HS-5 (cell line): ENCODE measurements at regions not wholly inside any gene's neighbourhood (a gene's known extent, or its start where the extent isn't known, plus 50 kb on each side); places are given as distances from the start of the nearest gene placed in this dataset.
"Not testable (repeated sequence)": the region's sequence is repeated elsewhere in the genome, so short reads cannot be mapped to it uniquely, and the experiment has no call there.

Experiments
- DNase-seq: peaks from one replicate; pipeline ENCODE4 v3.0.0-alpha.2; 2012; ENCODE audit warnings: low read depth

DNA sequence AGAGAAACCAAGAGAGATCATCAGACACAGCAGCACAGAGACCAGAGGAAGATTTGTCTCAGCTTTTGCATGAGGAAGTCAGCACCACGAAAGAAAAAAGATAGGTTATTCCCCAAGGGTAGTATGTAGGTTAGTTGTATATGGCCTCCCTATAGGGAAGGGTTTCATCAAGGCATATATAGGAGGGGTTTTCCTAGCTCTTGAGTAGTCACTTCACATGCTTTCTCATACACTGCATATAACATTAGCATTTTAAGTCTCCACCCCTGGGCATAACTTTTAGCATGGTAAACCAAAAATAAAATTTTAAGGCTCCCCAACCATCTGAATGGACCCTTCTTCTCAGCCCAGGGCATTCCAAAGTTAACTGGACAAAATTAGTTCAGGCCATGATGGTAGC lies 1571.6 kb upstream of the ACO1 start:
- DNase-seq, result no peak

DNA sequence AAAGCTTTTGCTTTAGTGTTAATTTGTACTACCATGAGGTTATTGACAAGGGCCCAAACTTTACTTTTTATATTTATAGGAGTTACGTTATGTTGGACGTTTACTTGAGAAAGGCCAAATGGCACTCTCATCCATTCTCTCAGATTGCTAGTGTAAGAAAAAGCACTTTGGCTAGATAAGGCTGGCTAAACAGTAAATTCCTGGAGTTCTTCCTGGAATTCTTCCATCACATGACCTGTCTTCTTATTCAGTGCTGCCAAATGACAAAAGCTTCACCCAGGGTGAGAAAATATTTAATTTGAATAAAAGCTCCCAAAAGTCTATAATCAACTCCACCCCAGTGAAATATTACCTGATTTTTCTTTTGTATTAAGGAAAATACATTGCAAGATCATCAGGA lies 1568.9 kb upstream of the ACO1 start:
- no peak for DNase-seq

DNA sequence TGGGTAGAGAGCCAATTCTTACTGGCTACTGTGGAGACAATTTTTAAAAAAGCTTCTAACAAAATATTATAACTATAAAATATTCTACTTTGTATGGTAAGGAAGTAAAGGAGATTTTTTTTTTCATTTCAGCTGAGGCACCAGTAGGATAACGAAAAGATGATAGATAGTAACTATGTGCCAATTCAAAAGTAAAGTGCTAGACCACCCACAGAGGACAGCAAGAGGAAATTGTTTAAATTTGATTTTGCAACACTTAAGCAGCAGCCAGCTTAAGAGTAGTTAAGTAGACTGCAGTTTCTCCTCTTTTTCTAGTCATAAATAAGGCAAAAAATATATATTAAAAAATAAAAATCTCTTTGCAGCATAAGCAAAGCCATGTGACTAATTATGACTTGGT lies 1539.3 kb upstream of the ACO1 start:
- no peak for DNase-seq

DNA sequence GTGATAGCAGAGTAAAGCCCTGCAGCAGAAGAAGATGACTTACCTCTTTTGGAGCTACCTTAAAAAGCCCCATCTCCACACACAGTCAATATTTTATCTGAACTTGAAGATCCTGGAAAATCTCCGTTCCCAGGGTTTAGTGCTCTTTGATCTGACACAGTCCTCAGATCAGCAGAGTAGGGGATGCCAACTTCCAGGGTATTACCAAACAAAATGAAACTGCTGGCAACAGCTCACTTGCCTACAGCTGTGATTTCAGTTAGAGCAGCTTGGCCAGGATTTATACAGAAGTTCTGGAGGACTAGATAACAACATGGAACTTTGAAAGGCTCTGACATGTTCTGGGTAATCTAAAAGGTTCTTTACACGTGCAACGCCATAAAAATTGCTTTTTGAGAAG lies 1537.8 kb upstream of the ACO1 start:
- DNase-seq, result no peak

GRCh38 chr9:30851600-30851999 lies 1532.8 kb upstream of the ACO1 start:
- DNase-seq, result no peak

- DNase-seq, result no peak
Observed at GRCh38 chr9:30900706-30901105, 1483.7 kb upstream of the ACO1 start.

- DNase-seq, result no peak
Observed at GRCh38 chr9:30913331-30913730, 1471.1 kb upstream of the ACO1 start.

- no peak for DNase-seq
Observed at GRCh38 chr9:30915451-30915850, 1469.0 kb upstream of the ACO1 start.

GRCh38 chr9:30925126-30925525 lies 1459.3 kb upstream of the ACO1 start:
- DNase-seq, result no peak

DNA sequence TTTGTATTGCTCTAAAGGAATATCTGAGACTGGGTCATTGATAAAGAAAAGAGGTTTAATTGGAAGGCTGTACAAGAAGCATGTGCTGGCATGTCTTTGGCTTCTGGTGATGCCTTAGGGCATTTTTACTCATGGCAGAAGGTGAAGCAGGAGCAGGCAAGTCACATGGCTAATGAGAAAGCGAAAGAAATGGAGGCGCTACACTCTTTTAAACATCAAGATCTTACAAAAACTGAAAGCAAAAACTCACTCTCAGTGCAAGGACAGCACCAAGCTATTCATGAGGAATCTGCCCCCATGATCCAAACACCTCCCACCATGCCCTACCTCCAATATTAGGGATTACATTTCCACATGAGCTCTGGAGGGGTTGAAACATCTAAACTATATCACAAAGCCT lies 1458.8 kb upstream of the ACO1 start:
- no peak for DNase-seq

DNA sequence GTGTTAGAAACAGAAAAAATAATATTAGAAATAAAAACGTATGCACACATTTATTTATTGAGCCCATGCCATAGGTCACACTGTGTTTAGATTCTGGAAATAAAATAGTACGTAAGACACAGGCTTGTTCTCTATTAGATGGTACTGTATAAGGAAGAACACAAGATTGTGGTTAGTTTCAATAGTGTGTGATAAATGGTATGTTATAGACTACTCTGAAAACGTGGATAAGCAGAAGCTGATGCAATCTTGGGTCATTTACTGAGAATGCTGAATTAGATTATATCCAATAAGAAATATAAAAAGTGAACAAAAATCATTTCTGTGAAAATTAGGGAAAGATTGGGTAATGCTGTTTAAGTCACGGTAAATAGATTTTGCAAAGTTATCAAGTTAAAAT lies 1456.4 kb upstream of the ACO1 start:
- no peak for DNase-seq

- DNase-seq, result peak; percentile 53
Observed at GRCh38 chr9:30932226-30932625, 1452.2 kb upstream of the ACO1 start.

DNA sequence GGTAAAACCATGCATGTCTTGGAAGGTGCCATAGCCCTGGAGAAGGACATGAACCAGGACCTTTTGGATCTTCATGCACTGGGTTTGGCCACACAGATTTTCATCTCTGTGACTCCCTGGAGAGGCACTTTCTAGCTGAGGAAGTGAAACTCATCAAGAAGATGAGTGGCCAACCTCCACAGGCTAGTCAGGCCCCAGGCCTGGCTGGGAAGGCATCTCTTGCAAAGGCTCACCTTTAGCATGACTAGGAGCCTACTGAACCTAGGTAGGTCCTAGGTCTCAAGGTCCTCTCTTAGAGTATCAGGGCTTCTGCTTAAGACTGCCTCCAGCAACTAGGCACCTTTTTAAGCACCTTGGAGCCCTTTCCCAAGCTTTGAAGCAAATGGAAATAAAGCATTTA lies 1448.7 kb upstream of the ACO1 start:
- no peak for DNase-seq

DNA sequence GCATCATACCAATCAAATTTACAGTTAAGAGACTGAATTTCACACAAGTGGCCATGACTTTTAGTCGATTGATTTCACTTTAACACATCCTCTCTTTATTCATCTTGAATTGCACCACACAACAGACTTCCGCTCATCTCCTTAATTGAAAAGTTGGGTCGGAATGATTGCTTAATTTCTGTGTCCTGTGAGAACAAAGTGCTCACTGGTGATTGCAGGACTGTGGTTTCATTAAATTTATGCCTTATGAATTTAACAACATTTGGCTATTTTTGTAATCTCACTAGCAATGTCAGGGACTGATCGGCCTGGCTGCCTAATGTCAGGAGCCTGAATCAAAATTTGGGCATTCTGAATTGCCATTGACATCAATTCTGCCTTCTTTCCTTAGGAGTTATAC lies 1447.3 kb upstream of the ACO1 start:
- DNase-seq, result no peak

GRCh38 chr9:30942852-30943251 lies 1441.6 kb upstream of the ACO1 start:
- not testable (repeated sequence) for DNase-seq

DNA sequence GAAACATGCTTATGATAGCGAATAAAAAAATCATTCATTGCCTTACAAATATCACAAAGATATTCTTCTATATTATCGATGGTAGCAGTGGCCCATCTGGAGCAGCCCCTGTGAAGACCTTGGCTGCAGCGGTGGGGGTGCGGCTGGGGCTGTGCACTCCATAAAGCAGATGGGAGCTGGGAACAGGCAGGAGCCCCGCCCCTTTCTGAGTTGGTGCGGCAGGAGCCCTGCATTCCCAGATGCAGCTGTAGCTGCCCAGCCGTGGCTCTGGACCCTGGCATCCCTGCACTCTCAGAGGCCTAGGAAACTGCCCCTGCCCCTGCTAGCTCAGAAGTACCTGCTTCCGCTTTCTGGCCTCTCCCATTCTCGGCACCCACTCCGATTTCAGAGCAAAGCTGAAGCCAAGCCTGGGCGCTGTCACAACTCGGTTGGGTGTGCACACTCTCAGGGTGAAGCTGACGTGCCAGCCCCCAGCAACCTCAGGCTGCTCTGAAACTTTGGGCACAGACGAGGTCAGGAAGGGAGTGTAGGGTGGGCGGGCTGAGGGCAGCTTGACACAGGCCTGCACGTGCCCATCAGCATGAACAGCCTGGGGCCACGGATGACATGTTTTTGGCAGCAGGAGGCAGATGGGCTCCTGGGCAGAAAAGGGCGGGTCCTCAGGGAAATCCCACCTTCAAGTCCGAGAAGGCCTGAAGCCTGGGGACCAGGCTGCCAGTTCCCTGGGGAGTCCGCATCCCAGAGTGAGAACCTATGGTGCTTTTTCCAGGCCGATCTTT lies 1440.8 kb upstream of the ACO1 start:
- no peak for DNase-seq

- no peak for DNase-seq
Observed at GRCh38 chr9:30944225-30944569, 1440.2 kb upstream of the ACO1 start.

DNA sequence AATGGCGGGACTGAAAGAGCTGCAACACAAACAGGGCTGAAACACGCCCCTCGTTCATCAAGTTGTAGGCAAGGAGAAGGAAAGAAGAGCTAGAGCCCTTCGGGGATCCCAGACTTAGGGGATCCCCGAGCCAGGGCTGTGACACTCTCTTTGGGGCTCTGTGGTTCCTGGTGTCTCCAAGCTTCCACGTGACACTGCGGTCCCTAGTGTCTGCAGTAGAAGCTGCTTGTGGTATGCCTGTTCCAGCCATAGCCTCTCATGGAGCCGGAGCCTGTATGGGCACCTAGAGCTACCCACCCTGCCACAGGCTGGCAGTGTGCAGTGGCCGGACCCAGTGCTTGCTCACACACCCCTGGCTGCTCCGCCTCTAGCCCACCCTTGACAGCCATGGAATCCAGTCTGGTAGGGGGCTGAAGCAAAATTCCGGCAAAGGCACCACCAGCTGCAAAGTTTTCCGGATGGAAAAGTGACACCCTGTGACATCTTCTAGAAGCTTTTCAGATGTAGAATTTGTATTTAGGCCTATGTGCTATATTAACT lies 1439.6 kb upstream of the ACO1 start:
- no peak for DNase-seq

DNA sequence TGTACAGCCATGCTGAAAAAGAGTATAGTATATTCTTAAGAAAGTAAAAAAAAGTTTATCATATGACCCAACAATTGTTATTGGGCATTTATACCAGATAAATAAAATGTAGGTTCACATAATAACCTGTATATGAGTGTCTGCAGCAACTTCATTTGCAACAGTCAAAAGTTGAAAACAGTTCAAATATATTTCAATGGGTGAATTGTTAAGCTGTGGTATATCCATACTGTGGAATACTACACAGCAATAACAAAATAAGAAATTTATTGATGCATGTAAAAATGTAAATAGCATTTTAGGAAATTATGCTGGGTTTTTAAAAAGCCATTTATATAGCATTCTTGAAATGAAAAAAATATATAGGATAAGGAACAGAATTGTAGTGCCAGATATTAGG lies 1420.1 kb upstream of the ACO1 start:
- no peak for DNase-seq

- DNase-seq, result peak; percentile 10
Observed at GRCh38 chr9:30967476-30967875, 1417.0 kb upstream of the ACO1 start.

- no peak for DNase-seq
Observed at GRCh38 chr9:30970186-30970585, 1414.3 kb upstream of the ACO1 start.

DNA sequence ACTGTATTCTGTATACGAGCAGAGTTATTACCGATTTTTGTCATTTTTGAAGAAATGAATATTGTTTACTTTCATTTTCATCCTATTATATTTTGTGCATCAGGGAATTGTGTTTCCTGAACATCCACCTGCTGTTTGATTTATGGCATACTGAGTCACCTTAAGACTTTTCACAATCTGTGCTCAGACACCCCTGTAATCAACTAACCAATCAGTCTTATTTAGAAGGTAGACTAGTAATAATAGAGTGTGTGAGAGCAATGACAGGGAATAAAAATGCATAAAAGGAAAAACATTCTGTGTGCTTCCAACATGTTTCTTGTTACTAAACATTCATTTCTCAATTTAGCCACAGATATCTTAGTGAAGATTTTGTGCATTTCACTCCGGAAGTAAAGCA lies 1413.6 kb upstream of the ACO1 start:
- DNase-seq, result no peak

DNA sequence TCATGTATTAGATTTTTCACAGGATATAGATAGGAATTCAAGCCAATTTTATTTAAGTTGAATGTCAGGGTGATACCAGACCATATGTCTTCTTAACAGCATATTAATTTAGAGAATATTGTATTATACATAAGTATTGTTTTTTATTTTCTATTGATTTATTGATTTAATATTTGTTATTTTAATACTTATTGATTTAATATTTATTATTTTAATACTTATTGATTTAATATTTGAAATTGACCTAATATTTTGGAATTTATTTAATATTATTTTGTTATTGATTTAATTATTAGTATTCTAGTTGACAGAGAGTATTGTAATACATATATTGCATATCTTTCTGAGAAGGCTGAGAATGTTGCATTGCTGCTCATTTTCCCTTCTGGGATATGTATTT lies 1411.8 kb upstream of the ACO1 start:
- no peak for DNase-seq

GRCh38 chr9:30977965-30978364 lies 1406.5 kb upstream of the ACO1 start:
- no peak for DNase-seq
